ENCODE measurements at regions not wholly inside any gene's neighbourhood (a gene's known extent, or its start where the extent isn't known, plus 50 kb on each side); places are given as distances from the start of the nearest gene placed in this dataset.
A peak's percentile ranks its signal among the peaks of the same experiment; 100 is the strongest.

GRCh38 chr16:65961476-65962143, 404.9 kb upstream of the CDH5 start:
- no peaks in the 10 kb centered on the region for H3K79me1 ChIP-seq (ENCODE audit: low read depth in 1 of 2, low read length in 2 of 2)
- no peaks in the 10 kb centered on the region for H3K36me3 ChIP-seq (ENCODE audit: control insufficient read depth, insufficient read depth, low read length)
- no peak overlapping the region for H4K91ac ChIP-seq (ENCODE audit: insufficient read depth, low read depth, low read length)
- dilution Hi-C loops (cut with HindIII; ENCODE audit: low sequenced_read_pairs, unreplicated experiment) (no loop called here), intact Hi-C loops (cut with micrococcal nuclease) (no loop called here), in situ Hi-C loops (cut with MboI; ENCODE audit: low sequenced_read_pairs) (no loop called here)
- no peak overlapping the region for H3K4me3 ChIP-seq (ENCODE audit: insufficient read depth, low read depth, low read length)
- no peak overlapping the region for H2BK15ac ChIP-seq (ENCODE audit: low read depth, low read length)
- H3K27me3 ChIP-seq (ENCODE audit: control insufficient read depth, insufficient read depth, low read length), result no peaks in the 10 kb centered on the region
- no peaks in the 10 kb centered on the region for H4K20me1 ChIP-seq (ENCODE audit: insufficient read depth, low read length)
- H4K8ac ChIP-seq (ENCODE audit: low read depth in 2 of 2, low read length in 2 of 2), result no peak overlapping the region
- H3K27ac ChIP-seq (ENCODE audit: insufficient read depth, low read length), result no peak overlapping the region
- POLR2A ChIA-PET (ENCODE audit: unreplicated experiment), result no interaction called here
- TF ChIP-seq POLR2A (IDR thresholded peaks at IDR 0.05; ENCODE audit: low read depth, low read length) (no peak), MAZ (IDR thresholded peaks at IDR 0.05; ENCODE audit: borderline replicate concordance, low read depth, low read length) (no peak), RCOR1 (IDR thresholded peaks at IDR 0.05; ENCODE audit: insufficient replicate concordance, low read length) (no peak), RAD21 (IDR thresholded peaks at IDR 0.05; ENCODE audit: low read length) (no peak), BHLHE40 (IDR thresholded peaks at IDR 0.05; ENCODE audit: low read depth, low read length) (no peak), SMC3 (IDR thresholded peaks at IDR 0.05; ENCODE audit: low read depth, low read length) (no peak), CHD1 (IDR thresholded peaks at IDR 0.05; ENCODE audit: low read depth, low read length) (no peak), FOS (IDR thresholded peaks at IDR 0.05; ENCODE audit: low read depth, low read length) (no peak), RFX5 (IDR thresholded peaks at IDR 0.05; ENCODE audit: low read depth, low read length) (no peak), MXI1 (IDR thresholded peaks at IDR 0.05; ENCODE audit: borderline replicate concordance, low read depth, low read length) (no peak), MAFK (IDR thresholded peaks at IDR 0.05; ENCODE audit: low read depth, low read length) (no peak), CEBPB (IDR thresholded peaks at IDR 0.05; ENCODE audit: low read depth, low read length) (no peak), NFE2L2 (IDR thresholded peaks at IDR 0.05; ENCODE audit: low read depth, low read length) (no peak)
- TF ChIP-seq, protein P1, sequence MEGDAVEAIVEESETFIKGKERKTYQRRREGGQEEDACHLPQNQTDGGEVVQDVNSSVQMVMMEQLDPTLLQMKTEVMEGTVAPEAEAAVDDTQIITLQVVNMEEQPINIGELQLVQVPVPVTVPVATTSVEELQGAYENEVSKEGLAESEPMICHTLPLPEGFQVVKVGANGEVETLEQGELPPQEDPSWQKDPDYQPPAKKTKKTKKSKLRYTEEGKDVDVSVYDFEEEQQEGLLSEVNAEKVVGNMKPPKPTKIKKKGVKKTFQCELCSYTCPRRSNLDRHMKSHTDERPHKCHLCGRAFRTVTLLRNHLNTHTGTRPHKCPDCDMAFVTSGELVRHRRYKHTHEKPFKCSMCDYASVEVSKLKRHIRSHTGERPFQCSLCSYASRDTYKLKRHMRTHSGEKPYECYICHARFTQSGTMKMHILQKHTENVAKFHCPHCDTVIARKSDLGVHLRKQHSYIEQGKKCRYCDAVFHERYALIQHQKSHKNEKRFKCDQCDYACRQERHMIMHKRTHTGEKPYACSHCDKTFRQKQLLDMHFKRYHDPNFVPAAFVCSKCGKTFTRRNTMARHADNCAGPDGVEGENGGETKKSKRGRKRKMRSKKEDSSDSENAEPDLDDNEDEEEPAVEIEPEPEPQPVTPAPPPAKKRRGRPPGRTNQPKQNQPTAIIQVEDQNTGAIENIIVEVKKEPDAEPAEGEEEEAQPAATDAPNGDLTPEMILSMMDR (conservative IDR thresholded peaks at IDR 0.05; ENCODE audit: low read depth, low read length), result no peak
- TF ChIP-seq, protein P2, sequence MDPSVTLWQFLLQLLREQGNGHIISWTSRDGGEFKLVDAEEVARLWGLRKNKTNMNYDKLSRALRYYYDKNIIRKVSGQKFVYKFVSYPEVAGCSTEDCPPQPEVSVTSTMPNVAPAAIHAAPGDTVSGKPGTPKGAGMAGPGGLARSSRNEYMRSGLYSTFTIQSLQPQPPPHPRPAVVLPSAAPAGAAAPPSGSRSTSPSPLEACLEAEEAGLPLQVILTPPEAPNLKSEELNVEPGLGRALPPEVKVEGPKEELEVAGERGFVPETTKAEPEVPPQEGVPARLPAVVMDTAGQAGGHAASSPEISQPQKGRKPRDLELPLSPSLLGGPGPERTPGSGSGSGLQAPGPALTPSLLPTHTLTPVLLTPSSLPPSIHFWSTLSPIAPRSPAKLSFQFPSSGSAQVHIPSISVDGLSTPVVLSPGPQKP (IDR thresholded peaks at IDR 0.05; ENCODE audit: borderline replicate concordance, low read depth, low read length), result no peak
- TF ChIP-seq, protein P3, sequence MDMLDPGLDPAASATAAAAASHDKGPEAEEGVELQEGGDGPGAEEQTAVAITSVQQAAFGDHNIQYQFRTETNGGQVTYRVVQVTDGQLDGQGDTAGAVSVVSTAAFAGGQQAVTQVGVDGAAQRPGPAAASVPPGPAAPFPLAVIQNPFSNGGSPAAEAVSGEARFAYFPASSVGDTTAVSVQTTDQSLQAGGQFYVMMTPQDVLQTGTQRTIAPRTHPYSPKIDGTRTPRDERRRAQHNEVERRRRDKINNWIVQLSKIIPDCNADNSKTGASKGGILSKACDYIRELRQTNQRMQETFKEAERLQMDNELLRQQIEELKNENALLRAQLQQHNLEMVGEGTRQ (IDR thresholded peaks at IDR 0.05; ENCODE audit: low read depth, low read length), result no peak
- H3K9me1 ChIP-seq (ENCODE audit: insufficient read depth, low read length), result no peaks in the 10 kb centered on the region
- no peak overlapping the region for H3K4ac ChIP-seq (ENCODE audit: low read depth, low read length)
- H2BK20ac ChIP-seq (ENCODE audit: low read depth, low read length), result no peak overlapping the region
- H4K5ac ChIP-seq (ENCODE audit: low read depth, low read length), result no peak overlapping the region
- CTCF ChIA-PET, result interaction anchor here (0.5 kb wide), 1 partner anchor 818 kb away, joined by 4 read pairs; no protein-coding TSS in a partner anchor
- H2BK5ac ChIP-seq (ENCODE audit: low read depth, low read length, poor library complexity, severe bottlenecking), result no peak overlapping the region
- H3K9me3 ChIP-seq (ENCODE audit: control insufficient read depth, insufficient read depth, low read length), result no peaks in the 10 kb centered on the region
- H3K4me2 ChIP-seq (ENCODE audit: low read depth, low read length), result no peak overlapping the region
- no peak overlapping the region; the same call in 1 of the 2 replicates for H2AK5ac ChIP-seq (ENCODE audit: low read depth, low read length)
- H3K4me1 ChIP-seq (ENCODE audit: control insufficient read depth, insufficient read depth, low read length), result peaks cover 3% of the 10 kb centered on the region; the same call in 1 of the 2 replicates
- no peak overlapping the region for H3K9ac ChIP-seq (ENCODE audit: low read depth, low read length)
- DNase-seq, result peak; percentile 7
- H2AFZ ChIP-seq (replicated peaks; ENCODE audit: low read length, poor library complexity), result no peak overlapping the region
- no peak overlapping the region for H2BK120ac ChIP-seq (ENCODE audit: low read depth, low read length)
- ATAC-seq (ENCODE audit: low read depth), result peak; percentile 63
- no peak overlapping the region for H3K23ac ChIP-seq (ENCODE audit: low read depth, low read length)
- no peak overlapping the region for H3K56ac ChIP-seq (ENCODE audit: extremely low read depth, insufficient read depth, low read length)
- H2AK9ac ChIP-seq (replicated peaks; ENCODE audit: low read depth, low read length, poor library complexity), result no peak overlapping the region
- no TSS peak for BruUV-seq (replicated peaks)
- H3K18ac ChIP-seq (ENCODE audit: low read depth, low read length), result no peak overlapping the region
- no CpG with 5 or more reads among the region's 4 CpGs for WGBS, 2 experiments (ENCODE audit: extremely low coverage in 2 of 2, insufficient read length in 1 of 2)
- H3K14ac ChIP-seq (replicated peaks; ENCODE audit: low read depth, low read length), result no peak overlapping the region
